ENCODE measurements at regions not wholly inside any gene's neighbourhood (a gene's known extent, or its start where the extent isn't known, plus 50 kb on each side); places are given as distances from the start of the nearest gene placed in this dataset.

GRCh38 chr6:45714741-45715507 is 300.7 kb downstream of the CLIC5 start:
- intact Hi-C loops (cut with micrococcal nuclease; ENCODE audit: unreplicated experiment): loop anchor here (1.0 to 5.0 kb wide), 9 partner anchors 59 to 1238 kb away; no protein-coding TSS in a partner anchor
- CTCF ChIA-PET: interaction anchor here (0.6 to 1.5 kb wide), 12 partner anchors 72 to 1245 kb away, joined by 3 to 16 read pairs (median 4); no protein-coding TSS in a partner anchor
- POLR2A ChIA-PET (ENCODE audit: unreplicated experiment): interaction anchor here (0.7 kb wide), 3 partner anchors 10 to 454 kb away, joined by 3 read pairs; no protein-coding TSS in a partner anchor
- no peaks in the 10 kb centered on the region for H3K36me3 ChIP-seq (ENCODE audit: low read depth)
- no peaks in the 10 kb centered on the region for H3K79me2 ChIP-seq (ENCODE audit: low read depth)
- no peak overlapping the region for H3K4me3 ChIP-seq
- no peaks in the 10 kb centered on the region for H4K20me1 ChIP-seq (ENCODE audit: insufficient read depth)
- no TSS peak for BruUV-seq (replicated peaks)
- no peaks in the 10 kb centered on the region for H3K9me3 ChIP-seq (ENCODE audit: insufficient read depth, low read depth)
- H2AFZ ChIP-seq: no peak overlapping the region
- H3K9me2 ChIP-seq (ENCODE audit: insufficient read depth): no peaks in the 10 kb centered on the region
- H3K4me1 ChIP-seq (replicated peaks; ENCODE audit: insufficient read depth): peaks cover 25% of the 10 kb centered on the region
- no peaks in the 10 kb centered on the region for H3K27me3 ChIP-seq (ENCODE audit: insufficient read depth, low read depth)
- TF ChIP-seq EZH2 (IDR thresholded peaks at IDR 0.05; ENCODE audit: low read depth): no peak
- TF ChIP-seq, protein P1, sequence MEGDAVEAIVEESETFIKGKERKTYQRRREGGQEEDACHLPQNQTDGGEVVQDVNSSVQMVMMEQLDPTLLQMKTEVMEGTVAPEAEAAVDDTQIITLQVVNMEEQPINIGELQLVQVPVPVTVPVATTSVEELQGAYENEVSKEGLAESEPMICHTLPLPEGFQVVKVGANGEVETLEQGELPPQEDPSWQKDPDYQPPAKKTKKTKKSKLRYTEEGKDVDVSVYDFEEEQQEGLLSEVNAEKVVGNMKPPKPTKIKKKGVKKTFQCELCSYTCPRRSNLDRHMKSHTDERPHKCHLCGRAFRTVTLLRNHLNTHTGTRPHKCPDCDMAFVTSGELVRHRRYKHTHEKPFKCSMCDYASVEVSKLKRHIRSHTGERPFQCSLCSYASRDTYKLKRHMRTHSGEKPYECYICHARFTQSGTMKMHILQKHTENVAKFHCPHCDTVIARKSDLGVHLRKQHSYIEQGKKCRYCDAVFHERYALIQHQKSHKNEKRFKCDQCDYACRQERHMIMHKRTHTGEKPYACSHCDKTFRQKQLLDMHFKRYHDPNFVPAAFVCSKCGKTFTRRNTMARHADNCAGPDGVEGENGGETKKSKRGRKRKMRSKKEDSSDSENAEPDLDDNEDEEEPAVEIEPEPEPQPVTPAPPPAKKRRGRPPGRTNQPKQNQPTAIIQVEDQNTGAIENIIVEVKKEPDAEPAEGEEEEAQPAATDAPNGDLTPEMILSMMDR (conservative IDR thresholded peaks at IDR 0.05): peak; percentile 85
- H3K27ac ChIP-seq: no peak overlapping the region
- H3K4me2 ChIP-seq: peak overlapping the region; percentile 35
- H3F3A ChIP-seq (ENCODE audit: insufficient read depth, low read depth): peaks cover 16% of the 10 kb centered on the region
- DNase-seq: peak; percentile 52 to 75

GRCh38 chr6:45714006-45714730 is 301.5 kb downstream of the CLIC5 start:
- CTCF ChIA-PET: interaction anchor here (0.6 to 1.5 kb wide), 11 partner anchors 71 to 1239 kb away, joined by 3 to 16 read pairs (median 5); no protein-coding TSS in a partner anchor
- no peaks in the 10 kb centered on the region for H3K79me2 ChIP-seq (ENCODE audit: low read depth)
- H4K20me1 ChIP-seq (ENCODE audit: insufficient read depth): no peaks in the 10 kb centered on the region
- DNase-seq: no peak
- H3K4me2 ChIP-seq: peak overlapping the region; percentile 35
- peaks cover 32% of the 10 kb centered on the region for H3K4me1 ChIP-seq (replicated peaks; ENCODE audit: insufficient read depth)
- BruUV-seq (replicated peaks): no TSS peak
- no peaks in the 10 kb centered on the region for H3K9me3 ChIP-seq (ENCODE audit: insufficient read depth, low read depth)
- no peaks in the 10 kb centered on the region for H3K27me3 ChIP-seq (ENCODE audit: insufficient read depth, low read depth)
- no peaks in the 10 kb centered on the region for H3K36me3 ChIP-seq (ENCODE audit: low read depth)
- peaks cover 21% of the 10 kb centered on the region for H3F3A ChIP-seq (ENCODE audit: insufficient read depth, low read depth)
- no peak overlapping the region for H3K4me3 ChIP-seq
- POLR2A ChIA-PET (ENCODE audit: unreplicated experiment): interaction anchor here (0.7 kb wide), 3 partner anchors 10 to 455 kb away, joined by 3 read pairs; no protein-coding TSS in a partner anchor
- no peak overlapping the region for H2AFZ ChIP-seq
- no peak overlapping the region for H3K27ac ChIP-seq
- intact Hi-C loops (cut with micrococcal nuclease; ENCODE audit: unreplicated experiment): loop anchor here (1.0 to 5.0 kb wide), 9 partner anchors 58 to 1237 kb away; no protein-coding TSS in a partner anchor
- no peaks in the 10 kb centered on the region for H3K9me2 ChIP-seq (ENCODE audit: insufficient read depth)
- TF ChIP-seq, protein P1 (conservative IDR thresholded peaks at IDR 0.05): no peak
- no peak for TF ChIP-seq EZH2 (IDR thresholded peaks at IDR 0.05; ENCODE audit: low read depth)

All from PC-9 (cell line).